H1 (cell line): ENCODE measurements at regions not wholly inside any gene's neighbourhood (a gene's known extent, or its start where the extent isn't known, plus 50 kb on each side); places are given as distances from the start of the nearest gene placed in this dataset.

Experiments used
- CTCF ChIA-PET: fragments of 300-600 bp; sonication (Branson Sonifier 250); formaldehyde crosslinking; loops from one replicate; lab custom pipeline; 2021; ENCODE audit not compliant: partially characterized antibody; lab: Charles Lee
- POLR2A ChIA-PET: fragments of 300-600 bp; sonication (Branson Sonifier 250); formaldehyde crosslinking; loops from one replicate; lab custom pipeline; 2021; ENCODE audit warnings: inconsistent platforms; ENCODE audit not compliant: partially characterized antibody; lab: Charles Lee
- DNase-seq, 2 experiments: peaks; one replicate each; pipeline versions ENCODE4 v3.0.0 to v3.0.0-alpha.2; 2010 to 2022; ENCODE audit warnings: low spot score in 2 of 2, low read depth in 1 of 2, mixed read lengths in 1 of 2
- FAIRE-seq: peaks from 2 replicates; lab custom pipeline; 2011; peaks lifted over from hg19 to GRCh38; lab: Jason Lieb, UNC
- H2AFZ ChIP-seq: 2 replicates; pipeline ENCODE4 v1.8.1; 2012; ENCODE audit warnings: low read length, inconsistent platforms
- H2AK5ac ChIP-seq: 2 replicates; pipeline ENCODE4 v1.6.1; 2013; ENCODE audit warnings: low read depth, low read length
- H2BK120ac ChIP-seq: replicated peaks from 2 replicates; pipeline ENCODE3; 2013; ENCODE audit warnings: low read depth, low read length, inconsistent platforms
- H2BK12ac ChIP-seq: 2 replicates; pipeline ENCODE4 v1.6.1; 2013; ENCODE audit warnings: low read depth, low read length
- H2BK15ac ChIP-seq: 2 replicates; pipeline ENCODE4 v1.6.1; 2013; ENCODE audit warnings: low read length
- H2BK20ac ChIP-seq: 2 replicates; pipeline ENCODE4 v1.6.1; 2013; ENCODE audit warnings: low read length
- H2BK5ac ChIP-seq: 2 replicates; pipeline ENCODE4 v1.6.1; 2013; ENCODE audit warnings: low read depth, low read length
- H3K14ac ChIP-seq: 2 replicates; pipeline ENCODE4 v1.6.1; 2013; ENCODE audit warnings: inconsistent platforms; ENCODE audit not compliant: insufficient read length
- H3K18ac ChIP-seq: 2 replicates; pipeline ENCODE4 v1.6.1; 2013; ENCODE audit warnings: low read length; ENCODE audit errors: extremely low read depth
- H3K23ac ChIP-seq: 2 replicates; pipeline ENCODE4 v1.6.1; 2013; ENCODE audit warnings: inconsistent platforms; ENCODE audit not compliant: insufficient read length
- H3K23me2 ChIP-seq: 2 replicates; pipeline ENCODE4 v1.6.1; 2013; ENCODE audit warnings: low read depth, low read length
- H3K27ac ChIP-seq: 2 replicates; pipeline ENCODE4 v1.6.1; 2011; ENCODE audit warnings: low read depth, low read length, inconsistent platforms
- H3K27me3 ChIP-seq, 4 experiments: replicated peaks in 1 of 4; 1 replicate in 1 of 4; 2 replicates in 3 of 4; pipeline versions ENCODE4 v1.6.1 to v1.8.1; 2011 to 2013; ENCODE audit warnings: low read length in 3 of 4, mild to moderate bottlenecking in 3 of 4, inconsistent platforms in 2 of 4, mixed read lengths in 2 of 4, moderate library complexity in 1 of 4; ENCODE audit not compliant: control insufficient read depth in 3 of 4, insufficient read depth in 3 of 4; ENCODE audit errors: extremely low read depth in 1 of 4
- H3K36me3 ChIP-seq, 4 experiments: 2 replicates each; pipeline versions ENCODE4 v1.6.1 to v1.8.1; 2011 to 2013; ENCODE audit warnings: mild to moderate bottlenecking in 4 of 4, low read length in 3 of 4, moderate library complexity in 2 of 4, control low read depth in 1 of 4, inconsistent platforms in 1 of 4; ENCODE audit not compliant: insufficient read depth in 4 of 4, control insufficient read depth in 2 of 4
- H3K4ac ChIP-seq: replicated peaks from 2 replicates; pipeline ENCODE3; 2013; ENCODE audit warnings: low read length, low read depth, mixed read lengths, inconsistent platforms; ENCODE audit not compliant: insufficient read length
- H3K4me1 ChIP-seq, 4 experiments: replicated peaks in 1 of 4; 1 replicate in 1 of 4; 2 replicates in 3 of 4; pipeline versions ENCODE4 v1.6.1 to v1.8.1; 2011 to 2013; ENCODE audit warnings: low read length in 3 of 4, inconsistent platforms in 2 of 4, mixed read lengths in 1 of 4; ENCODE audit not compliant: insufficient read depth in 4 of 4, control insufficient read depth in 3 of 4
- H3K4me2 ChIP-seq, 2 experiments: 2 replicates each; pipeline versions ENCODE4 v1.6.1 to v1.8.1; 2011 to 2013; ENCODE audit warnings: low read depth in 2 of 2, low read length in 2 of 2, control low read depth in 1 of 2, inconsistent platforms in 1 of 2, mild to moderate bottlenecking in 1 of 2; ENCODE audit not compliant: insufficient read depth in 1 of 2
- H3K4me3 ChIP-seq, 4 experiments: fragments of 200-600, 300-600 bp in 1 of 4; sonication (generic), shearing (Covaris generic), sonication (Bioruptor Twin) in 1 of 4; 2 replicates each; pipeline versions ENCODE4 v1.5.1 to v1.8.1; 2011 to 2016; ENCODE audit warnings: low read length in 4 of 4, low read depth in 3 of 4, control low read depth in 2 of 4, inconsistent platforms in 2 of 4, mild to moderate bottlenecking in 2 of 4, mixed read lengths in 1 of 4, moderate library complexity in 1 of 4; ENCODE audit not compliant: insufficient read depth in 2 of 4; ENCODE audit errors: extremely low read depth in 1 of 4
- H3K56ac ChIP-seq: replicated peaks from 2 replicates; pipeline ENCODE3; 2013; ENCODE audit warnings: low read depth, mild to moderate bottlenecking, mixed read lengths, low read length, inconsistent platforms; ENCODE audit not compliant: insufficient read length
- H3K79me1 ChIP-seq: 2 replicates; pipeline ENCODE4 v1.6.1; 2013; ENCODE audit warnings: low read depth, low read length, control low read depth
- H3K79me2 ChIP-seq, 2 experiments: 2 replicates each; pipeline versions ENCODE4 v1.6.1 to v1.8.1; 2012 to 2013; ENCODE audit warnings: low read length in 2 of 2, mild to moderate bottlenecking in 2 of 2, inconsistent platforms in 1 of 2; ENCODE audit not compliant: insufficient read depth in 2 of 2, control insufficient read depth in 1 of 2
- H3K9ac ChIP-seq, 4 experiments: replicated peaks in 1 of 4; 1 replicate in 1 of 4; 2 replicates in 3 of 4; pipeline versions ENCODE4 v1.6.1 to v1.8.1; 2011 to 2013; ENCODE audit warnings: low read depth in 3 of 4, low read length in 3 of 4, control low read depth in 2 of 4, mild to moderate bottlenecking in 2 of 4, moderate library complexity in 2 of 4, inconsistent platforms in 1 of 4; ENCODE audit errors: extremely low read depth in 1 of 4
- H3K9me3 ChIP-seq, 2 experiments: 2 replicates each; pipeline versions ENCODE4 v1.6.1 to v1.8.1; 2012 to 2013; ENCODE audit warnings: mild to moderate bottlenecking in 2 of 2, moderate library complexity in 2 of 2, control low read depth in 1 of 2, inconsistent platforms in 1 of 2, low read depth in 1 of 2, low read length in 1 of 2, mixed read lengths in 1 of 2; ENCODE audit not compliant: insufficient read depth in 2 of 2
- H4K20me1 ChIP-seq, 2 experiments: replicated peaks in 1 of 2; 2 replicates each; pipeline versions ENCODE3 to v1.8.1; 2011 to 2013; ENCODE audit warnings: inconsistent platforms in 2 of 2, low read length in 2 of 2, mild to moderate bottlenecking in 1 of 2; ENCODE audit not compliant: insufficient read depth in 2 of 2, control insufficient read depth in 1 of 2
- H4K5ac ChIP-seq: 2 replicates; pipeline ENCODE4 v1.6.1; 2013; ENCODE audit warnings: low read length, low read depth, mixed read lengths, inconsistent platforms; ENCODE audit not compliant: insufficient read length
- H4K8ac ChIP-seq: 2 replicates; pipeline ENCODE4 v1.8.0; 2013; ENCODE audit warnings: mild to moderate bottlenecking, moderate library complexity, low read length, inconsistent platforms; ENCODE audit not compliant: insufficient read depth; ENCODE audit errors: extremely low read depth
- H4K91ac ChIP-seq: replicated peaks from 2 replicates; pipeline ENCODE3; 2013; ENCODE audit warnings: low read length, mixed read lengths, inconsistent platforms; ENCODE audit not compliant: insufficient read length
- CHD2 ChIP-seq: IDR thresholded peaks from 2 replicates; pipeline ENCODE4 v1.6.1; 2012; ENCODE audit warnings: low read length, improper control_type of control experiment
- CTBP2 ChIP-seq: IDR thresholded peaks from 2 replicates; pipeline ENCODE4 v1.7.0; 2011; ENCODE audit warnings: borderline replicate concordance, mild to moderate bottlenecking, moderate library complexity, mixed read lengths, low read length; ENCODE audit not compliant: insufficient read depth, insufficient read length
- GABPA ChIP-seq: IDR thresholded peaks from 2 replicates; pipeline ENCODE4 v1.6.1; 2011; ENCODE audit warnings: mild to moderate bottlenecking, low read length, moderate library complexity, borderline replicate concordance; ENCODE audit not compliant: insufficient read depth
- JUND ChIP-seq: IDR thresholded peaks from 2 replicates; pipeline ENCODE4 v1.6.1; 2011; ENCODE audit warnings: mild to moderate bottlenecking, improper control_type of control experiment, low read length
- RAD21 ChIP-seq, 2 experiments: IDR thresholded peaks in 1 of 2; conservative IDR thresholded peaks in 1 of 2; 2 replicates each; pipeline ENCODE4 v1.6.1; 2011; ENCODE audit warnings: low read depth in 2 of 2, low read length in 2 of 2, improper control_type of control experiment in 1 of 2, inconsistent platforms in 1 of 2, mild to moderate bottlenecking in 1 of 2, moderate library complexity in 1 of 2
- RBBP5 ChIP-seq: IDR thresholded peaks from 2 replicates; pipeline ENCODE4 v1.7.1; 2012; ENCODE audit warnings: low read depth, mild to moderate bottlenecking, inconsistent platforms, low read length, moderate library complexity, borderline replicate concordance
- RXRA ChIP-seq: IDR thresholded peaks from 2 replicates; pipeline ENCODE4 v1.6.1; 2011; ENCODE audit warnings: low read depth, mild to moderate bottlenecking, low read length, moderate library complexity; ENCODE audit not compliant: insufficient read depth
- SP1 ChIP-seq: IDR thresholded peaks from 2 replicates; pipeline ENCODE4 v1.6.1; 2011; ENCODE audit warnings: low read depth, low read length
- SP4 ChIP-seq: IDR thresholded peaks from 2 replicates; pipeline ENCODE4 v1.6.1; 2012; ENCODE audit warnings: low read length, inconsistent platforms
- TAF1 ChIP-seq: IDR thresholded peaks from 2 replicates; pipeline ENCODE4 v1.6.1; 2011; ENCODE audit warnings: mild to moderate bottlenecking, low read depth, low read length
- TAF7 ChIP-seq: optimal IDR thresholded peaks from 2 replicates; pipeline ENCODE3; 2011; ENCODE audit warnings: low read depth, mild to moderate bottlenecking, inconsistent platforms, low read length, moderate library complexity, borderline replicate concordance
- WGBS, 2 experiments: shearing (Covaris generic) in 1 of 2; methylation state at CpG; one replicate each; pipeline versions ENCODE4 v1.1.6 to v1.1.7; 2013 to 2015; ENCODE audit warnings: low lambda C conversion rate in 2 of 2, mixed read lengths in 2 of 2, inconsistent platforms in 1 of 2, low coverage in 1 of 2, missing lambda C conversion rate in 1 of 2; ENCODE audit not compliant: insufficient replicate concordance in 2 of 2, insufficient coverage in 1 of 2, insufficient read length in 1 of 2; ENCODE audit errors: extremely low coverage in 1 of 2, missing lambda C conversion rate in 1 of 2; 5-methylcytosine and 5-hydroxymethylcytosine counted together
- TF ChIP-seq, protein P1 (sequence below), 3 experiments: IDR thresholded peaks; 1 replicate in 2 of 3; 2 replicates in 1 of 3; pipeline versions ENCODE4 v1.5.1 to v1.6.1; 2011; ENCODE audit warnings: low read length in 3 of 3, mild to moderate bottlenecking in 3 of 3, inconsistent platforms in 2 of 3, low read depth in 1 of 3, moderate library complexity in 1 of 3; ENCODE audit not compliant: insufficient read depth in 1 of 3; ENCODE audit errors: control extremely low read depth in 1 of 3

DNA sequence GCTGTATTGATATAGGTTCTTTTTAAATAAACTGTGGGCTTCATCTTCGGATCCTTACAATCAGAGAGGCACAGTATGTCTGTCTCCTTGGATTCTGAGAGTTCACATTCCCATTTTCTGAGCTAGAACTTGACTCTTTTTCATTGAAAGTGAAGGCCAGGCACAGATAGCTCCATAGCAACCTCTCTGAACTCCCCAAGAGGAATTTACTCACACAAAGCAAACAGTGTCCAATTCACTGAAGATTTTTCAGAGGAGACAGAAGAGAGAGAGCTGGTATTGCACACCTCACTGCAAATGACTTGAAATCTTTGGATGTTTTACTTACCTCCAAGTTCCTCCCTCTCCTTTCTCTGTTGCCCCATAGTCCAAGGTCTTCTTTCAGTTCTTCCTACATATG, 130.9 kb upstream of the CASK start:
- Histone ChIP-seq H2BK5ac (no peak overlapping the region), H4K20me1 (no peaks in the 10 kb centered on the region), H3K23me2 (no peaks in the 10 kb centered on the region), H3K27me3 (no peaks in the 10 kb centered on the region), H3K4me2 (no peak overlapping the region), H2BK15ac (no peak overlapping the region), H3K4ac (no peak overlapping the region), H3K36me3 (no peaks in the 10 kb centered on the region), H2AK5ac (no peak overlapping the region), H3K4me1 (no peaks in the 10 kb centered on the region), H3K79me1 (no peaks in the 10 kb centered on the region), H3K9ac (no peak overlapping the region), H4K5ac (no peak overlapping the region), H4K8ac (no peak overlapping the region), H3K23ac (no peak overlapping the region)
- CTCF ChIA-PET: no interaction called here
- peak; percentile 36 for FAIRE-seq
- 100% methylated on average over 1 of the region's 1 CpG; no CpG with 5 or more reads in 1 of the 2 experiments for WGBS, 2 experiments
- TF ChIP-seq RXRA: no peak
- TF ChIP-seq, protein P1, sequence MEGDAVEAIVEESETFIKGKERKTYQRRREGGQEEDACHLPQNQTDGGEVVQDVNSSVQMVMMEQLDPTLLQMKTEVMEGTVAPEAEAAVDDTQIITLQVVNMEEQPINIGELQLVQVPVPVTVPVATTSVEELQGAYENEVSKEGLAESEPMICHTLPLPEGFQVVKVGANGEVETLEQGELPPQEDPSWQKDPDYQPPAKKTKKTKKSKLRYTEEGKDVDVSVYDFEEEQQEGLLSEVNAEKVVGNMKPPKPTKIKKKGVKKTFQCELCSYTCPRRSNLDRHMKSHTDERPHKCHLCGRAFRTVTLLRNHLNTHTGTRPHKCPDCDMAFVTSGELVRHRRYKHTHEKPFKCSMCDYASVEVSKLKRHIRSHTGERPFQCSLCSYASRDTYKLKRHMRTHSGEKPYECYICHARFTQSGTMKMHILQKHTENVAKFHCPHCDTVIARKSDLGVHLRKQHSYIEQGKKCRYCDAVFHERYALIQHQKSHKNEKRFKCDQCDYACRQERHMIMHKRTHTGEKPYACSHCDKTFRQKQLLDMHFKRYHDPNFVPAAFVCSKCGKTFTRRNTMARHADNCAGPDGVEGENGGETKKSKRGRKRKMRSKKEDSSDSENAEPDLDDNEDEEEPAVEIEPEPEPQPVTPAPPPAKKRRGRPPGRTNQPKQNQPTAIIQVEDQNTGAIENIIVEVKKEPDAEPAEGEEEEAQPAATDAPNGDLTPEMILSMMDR (IDR thresholded peaks at IDR 0.05; ENCODE audit: control extremely low read depth in 1 of 3, insufficient read depth in 1 of 3, low read depth in 1 of 3, low read length in 3 of 3): no peak
- TF ChIP-seq SP1: no peak
- TF ChIP-seq SP4: no peak
- no peak for TF ChIP-seq RAD21 (IDR thresholded peaks at IDR 0.05 in 1 of 2, conservative IDR thresholded peaks at IDR 0.05 in 1 of 2; ENCODE audit: low read depth in 2 of 2, low read length in 2 of 2)
- TF ChIP-seq TAF7: no peak
- no peak for TF ChIP-seq GABPA
- no peak for TF ChIP-seq CTBP2
- TF ChIP-seq TAF1: no peak
- TF ChIP-seq RBBP5: no peak
- TF ChIP-seq CHD2: no peak
- no peak for TF ChIP-seq JUND
- TF ChIP-seq, all 59 proteins: peak for 0
- H3K27ac ChIP-seq: no peak overlapping the region
- no peak overlapping the region for H3K14ac ChIP-seq
- POLR2A ChIA-PET: no interaction called here
- H4K91ac ChIP-seq: no peak overlapping the region
- no peak overlapping the region for H3K4me3 ChIP-seq
- no peak overlapping the region for H2BK12ac ChIP-seq
- no peak for DNase-seq
- H3K18ac ChIP-seq: no peak overlapping the region
- no peak overlapping the region for H3K56ac ChIP-seq
- no peaks in the 10 kb centered on the region for H3K79me2 ChIP-seq
- H2BK20ac ChIP-seq: no peak overlapping the region
- no peaks in the 10 kb centered on the region for H3K9me3 ChIP-seq
- no peak overlapping the region for H2AFZ ChIP-seq
- no peak overlapping the region for H2BK120ac ChIP-seq
